Hematopoietic multipotent progenitor cell (in vitro differentiated cells): ENCODE measurements at regions not wholly inside any gene's neighbourhood (a gene's known extent, or its start where the extent isn't known, plus 50 kb on each side); places are given as distances from the start of the nearest gene placed in this dataset.
"Not testable (repeated sequence)": the region's sequence is repeated elsewhere in the genome, so short reads cannot be mapped to it uniquely, and the experiment has no call there.

Experiments used
- DNase-seq, 3 donors: peaks; one replicate each; pipeline ENCODE4 v3.0.0-alpha.2; 2011 to 2015; ENCODE audit warnings: low read depth in 2 of 3, low spot score in 2 of 3

- no peak for DNase-seq
These were observed 883.1 kb downstream of the CDH18 start for GRCh38 chr5:19104948-19105347.

GRCh38 chr5:19122923-19123322, 865.1 kb downstream of the CDH18 start:
- no peak for DNase-seq

GRCh38 chr5:19125956-19126713, 861.9 kb downstream of the CDH18 start:
- DNase-seq = no peak

- no peak for DNase-seq
These were observed 847.7 kb downstream of the CDH18 start for GRCh38 chr5:19140276-19140675.

GRCh38 chr5:19141937-19142524, 846.0 kb downstream of the CDH18 start:
- DNase-seq = not testable (repeated sequence)

- not testable (repeated sequence) for DNase-seq
These were observed 845.1 kb downstream of the CDH18 start for GRCh38 chr5:19142713-19143414.

GRCh38 chr5:19143935-19144334, 844.1 kb downstream of the CDH18 start:
- DNase-seq = no peak

GRCh38 chr5:19169426-19169825, 818.6 kb downstream of the CDH18 start:
- no peak for DNase-seq

- no peak for DNase-seq
These were observed 815.0 kb downstream of the CDH18 start for GRCh38 chr5:19172926-19173470.

- DNase-seq = no peak
These were observed 812.0 kb downstream of the CDH18 start for GRCh38 chr5:19175776-19176570.

GRCh38 chr5:19179571-19179970, 808.4 kb downstream of the CDH18 start:
- no peak for DNase-seq

- no peak for DNase-seq
These were observed 798.8 kb downstream of the CDH18 start for GRCh38 chr5:19189176-19189575.

- no peak for DNase-seq
These were observed 794.4 kb downstream of the CDH18 start for GRCh38 chr5:19193631-19194030.

- DNase-seq = no peak
These were observed 791.4 kb downstream of the CDH18 start for GRCh38 chr5:19196631-19197030.

- no peak for DNase-seq
These were observed 787.7 kb downstream of the CDH18 start for GRCh38 chr5:19200251-19200650.

GRCh38 chr5:19208397-19208796, 779.6 kb downstream of the CDH18 start:
- DNase-seq = no peak

- no peak for DNase-seq
These were observed 777.1 kb downstream of the CDH18 start for GRCh38 chr5:19210886-19211285.

- no peak for DNase-seq
These were observed 758.7 kb downstream of the CDH18 start for GRCh38 chr5:19229179-19229835.

- no peak for DNase-seq
These were observed 754.4 kb downstream of the CDH18 start for GRCh38 chr5:19233573-19233972.

GRCh38 chr5:19235101-19235584, 752.9 kb downstream of the CDH18 start:
- no peak for DNase-seq
